Islet precursor cell (in vitro differentiated cells): ENCODE measurements at regions not wholly inside any gene's neighbourhood (a gene's known extent, or its start where the extent isn't known, plus 50 kb on each side); places are given as distances from the start of the nearest gene placed in this dataset.

Experiments used
- DNase-seq: peaks from one replicate; pipeline ENCODE4 v3.0.0-alpha.2; 2018

DNA sequence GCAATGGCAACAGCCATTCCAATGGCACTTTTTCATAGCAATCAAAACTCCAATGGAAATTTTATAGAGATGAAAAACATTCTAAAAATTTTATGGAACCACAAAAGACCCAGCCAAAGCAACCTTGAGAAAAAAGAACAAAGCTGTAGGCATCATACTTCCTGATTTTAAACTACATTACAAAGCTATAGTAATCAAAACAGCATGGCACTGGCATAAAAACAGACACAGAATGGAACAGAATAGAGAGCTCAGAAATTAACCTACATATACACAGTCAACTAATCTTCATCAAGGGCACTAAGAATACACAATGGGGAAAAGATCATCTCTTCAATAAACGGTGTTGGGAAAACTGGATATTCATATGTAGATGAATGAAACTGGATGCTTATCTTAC, 401.5 kb downstream of the NPHP4 start:
- no peak for DNase-seq

DNA sequence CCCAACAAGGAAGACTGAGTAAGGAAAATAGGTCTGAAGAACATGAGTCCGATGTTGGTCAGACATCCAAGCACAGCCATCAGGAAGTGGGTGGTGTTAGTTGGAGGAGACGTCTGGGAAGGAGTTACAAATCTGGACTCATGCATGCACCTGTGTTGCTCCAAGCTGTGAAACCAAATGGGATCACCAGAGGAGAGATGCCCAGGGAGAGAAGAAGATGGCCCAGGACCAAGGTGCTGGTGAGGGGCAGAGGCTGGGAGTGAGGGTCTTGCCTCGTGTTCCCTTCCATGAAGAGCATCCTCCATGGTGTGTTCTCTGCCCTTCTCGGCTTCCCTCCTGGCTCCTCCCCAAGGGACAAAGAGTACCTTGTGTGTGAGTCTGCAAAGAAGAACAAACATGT, 405.6 kb downstream of the NPHP4 start:
- DNase-seq: no peak

DNA sequence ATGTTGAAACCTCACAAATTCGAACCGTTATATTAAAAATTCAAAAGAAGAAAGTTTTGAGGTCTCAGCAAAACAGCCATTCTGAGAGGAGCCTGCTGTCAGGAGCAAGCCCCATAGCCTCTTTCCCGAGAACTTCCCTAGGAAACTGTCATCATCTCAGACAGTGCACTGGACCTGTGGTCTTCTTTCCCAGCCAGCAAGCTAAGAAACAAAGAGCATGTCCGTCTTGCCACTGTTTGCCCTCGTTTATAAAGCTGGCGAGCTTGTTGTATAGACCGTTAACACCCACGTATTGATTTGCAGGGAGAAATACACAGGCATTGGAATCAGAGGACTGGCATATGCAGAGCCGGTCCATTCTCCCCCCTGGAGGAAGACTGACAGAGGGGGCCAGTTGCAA, 407.0 kb downstream of the NPHP4 start:
- no peak for DNase-seq

DNA sequence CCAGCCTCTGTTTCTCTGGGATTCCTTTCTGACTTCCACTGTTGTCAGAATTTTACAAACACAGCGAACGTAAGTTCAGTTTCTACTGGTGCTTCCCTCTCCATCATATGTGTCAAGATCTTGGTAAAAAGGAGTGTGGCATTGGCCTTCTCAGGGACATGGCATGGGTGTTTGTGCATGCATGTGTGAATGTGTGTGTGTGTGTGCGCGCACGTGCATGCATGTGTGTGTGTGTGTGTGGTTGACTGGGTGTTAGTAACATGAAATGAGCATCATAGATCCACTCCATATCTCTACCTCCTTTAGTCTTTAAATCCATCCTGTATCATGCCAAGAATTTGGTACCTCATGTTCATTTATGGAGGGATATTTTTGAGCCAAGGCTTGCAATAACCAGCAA, 411.3 kb downstream of the NPHP4 start:
- DNase-seq: no peak

DNA sequence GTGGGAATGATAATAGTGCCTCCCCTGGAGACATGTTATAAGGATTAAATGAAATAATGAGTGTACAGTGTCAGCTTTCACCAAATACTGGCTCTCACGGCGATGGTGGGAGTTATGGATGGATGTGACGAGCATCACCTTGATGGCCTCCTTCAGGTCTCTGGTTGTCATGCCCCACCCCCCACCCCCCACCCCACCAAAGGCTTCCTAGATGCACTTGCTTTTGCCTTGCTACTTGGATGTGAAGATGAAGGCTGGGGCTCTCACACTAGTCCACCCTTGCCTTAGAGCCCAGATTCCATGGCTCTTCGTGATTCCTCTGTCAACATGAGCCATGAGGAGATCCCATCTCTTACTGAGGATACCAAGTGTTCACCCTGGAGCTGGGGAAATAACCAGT, 412.3 kb downstream of the NPHP4 start:
- DNase-seq: no peak

DNA sequence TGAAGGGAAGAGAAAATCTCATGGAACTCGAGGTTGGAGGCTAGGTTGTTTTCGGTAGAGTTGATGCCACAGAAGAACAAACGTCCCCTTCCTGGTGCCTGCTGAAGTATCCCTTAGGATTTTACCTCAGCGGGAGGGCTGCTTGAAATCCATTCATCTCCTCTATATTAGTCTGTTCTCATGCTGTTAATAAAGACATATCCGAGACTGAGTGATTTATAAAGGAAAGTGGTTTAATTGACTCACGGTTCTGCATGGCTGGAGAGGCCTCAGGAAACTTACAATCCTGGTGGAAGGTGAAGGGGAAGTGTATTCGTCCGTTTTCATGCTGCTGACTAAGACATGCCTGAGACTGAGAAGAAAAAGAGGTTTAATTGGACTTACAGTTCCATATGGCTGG, 413.5 kb downstream of the NPHP4 start:
- no peak for DNase-seq

DNA sequence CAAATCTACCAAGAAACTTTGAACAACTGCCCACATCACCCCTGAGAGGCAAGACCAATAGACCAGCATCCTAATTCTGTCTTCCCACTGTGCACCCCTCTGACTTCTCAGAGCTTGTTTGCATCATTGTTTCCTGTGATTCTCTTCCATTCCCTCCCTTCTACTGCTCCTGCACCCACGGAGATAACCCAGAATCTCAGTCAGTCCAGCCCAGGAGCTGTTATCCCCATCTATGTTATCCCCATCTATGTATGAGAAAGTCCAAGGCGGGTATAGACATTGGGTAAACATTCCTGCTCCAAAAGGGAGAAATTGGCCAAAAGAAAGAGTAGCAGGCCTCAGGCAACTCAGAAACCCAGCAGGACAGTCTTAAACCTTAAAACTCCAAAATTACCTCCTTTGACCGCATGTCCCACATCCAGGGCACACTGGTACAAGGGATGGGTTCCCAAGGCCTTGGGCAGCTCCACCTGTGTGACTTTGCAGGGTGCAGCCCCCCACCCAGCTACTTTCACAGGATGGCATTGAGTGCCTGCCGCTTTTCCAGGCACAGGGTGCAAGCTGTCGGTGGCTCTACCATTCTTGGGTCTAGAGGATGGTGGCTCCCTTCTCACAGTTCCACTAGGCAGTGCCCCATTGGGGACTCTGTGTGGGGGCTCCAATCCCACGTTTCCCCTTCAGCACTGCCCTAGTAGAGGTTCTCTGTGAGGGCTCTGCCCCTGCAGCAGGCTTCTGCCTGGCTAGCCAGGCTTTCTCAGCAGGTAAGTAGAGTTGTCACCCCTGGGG, 414.8 kb downstream of the NPHP4 start:
- no peak for DNase-seq

DNA sequence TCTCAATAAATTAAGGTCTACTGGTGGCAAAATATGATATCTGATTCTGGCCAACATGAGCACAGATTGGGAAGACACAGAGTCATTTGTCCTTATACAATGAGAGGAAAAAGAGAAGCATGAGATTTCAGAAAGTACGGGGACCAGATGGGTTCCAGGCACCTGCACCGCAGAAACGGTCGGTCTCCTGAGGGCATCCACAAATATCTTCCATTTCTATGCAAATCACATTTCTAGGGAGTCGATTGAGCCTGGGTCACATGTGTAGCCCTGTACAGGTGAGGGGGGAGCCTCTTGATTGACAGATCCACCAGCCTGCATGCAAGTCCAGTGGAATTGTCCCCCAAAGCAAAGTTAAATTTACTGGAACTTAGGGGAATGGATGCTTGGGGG, 415.6 kb downstream of the NPHP4 start:
- DNase-seq: no peak

DNA sequence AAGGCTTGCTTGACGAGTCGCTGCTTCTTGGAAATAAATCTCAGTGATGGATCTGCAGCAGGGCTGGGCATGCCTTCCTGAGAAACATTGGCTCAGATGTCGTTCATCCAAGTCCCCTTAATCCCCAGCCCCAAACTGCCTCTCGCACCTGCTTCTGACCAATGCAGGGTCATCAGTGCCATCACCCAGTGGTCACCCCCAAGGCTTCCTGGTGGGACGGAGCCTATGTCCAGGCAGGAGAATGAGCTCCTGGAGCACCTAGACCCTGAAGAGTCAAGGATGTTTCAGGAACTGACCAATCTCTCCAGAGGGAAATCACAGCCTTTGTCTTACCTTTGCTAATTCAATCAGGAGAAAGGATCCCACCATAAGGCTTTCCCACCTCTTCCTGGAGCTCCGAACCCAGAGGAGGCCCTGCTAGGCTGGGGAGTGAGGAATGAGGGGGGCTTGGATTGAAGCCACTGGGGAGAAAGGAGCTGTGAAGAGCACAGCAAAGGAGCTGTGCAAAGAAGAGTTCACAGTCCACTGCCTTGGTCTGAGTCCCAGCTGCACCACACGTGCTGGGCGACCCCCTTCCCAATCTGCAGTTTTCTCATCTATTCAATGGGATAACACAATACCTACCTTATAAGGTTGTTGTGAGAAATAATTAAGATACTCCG, 416.1 kb downstream of the NPHP4 start:
- no peak for DNase-seq

DNA sequence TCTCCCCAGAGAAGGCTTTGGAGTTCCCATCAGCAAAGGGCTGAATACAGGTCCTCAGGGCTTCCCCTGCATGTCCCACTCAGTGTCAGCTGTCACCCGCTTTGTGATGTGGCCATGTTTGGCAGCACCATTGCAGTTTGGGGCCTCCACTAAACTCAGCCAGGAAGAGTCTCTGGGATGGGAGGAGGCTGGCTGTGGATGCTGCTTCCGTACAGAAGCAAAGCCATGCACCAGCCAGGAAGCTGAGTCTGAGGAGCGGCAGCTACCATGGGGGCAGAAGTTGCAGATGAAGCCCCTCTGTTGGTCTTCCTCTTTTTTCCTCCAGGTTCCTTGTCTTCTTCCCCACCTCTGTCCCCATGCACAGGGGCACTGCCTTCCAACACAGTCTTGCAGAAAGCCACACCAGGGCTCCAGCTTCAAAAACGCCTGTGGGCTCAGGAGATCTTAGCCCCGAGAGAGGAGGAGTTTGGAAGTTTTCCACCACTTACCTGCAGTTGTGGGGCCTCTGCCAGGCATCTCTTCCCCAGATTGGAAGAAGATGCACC, 416.8 kb downstream of the NPHP4 start:
- no peak for DNase-seq

DNA sequence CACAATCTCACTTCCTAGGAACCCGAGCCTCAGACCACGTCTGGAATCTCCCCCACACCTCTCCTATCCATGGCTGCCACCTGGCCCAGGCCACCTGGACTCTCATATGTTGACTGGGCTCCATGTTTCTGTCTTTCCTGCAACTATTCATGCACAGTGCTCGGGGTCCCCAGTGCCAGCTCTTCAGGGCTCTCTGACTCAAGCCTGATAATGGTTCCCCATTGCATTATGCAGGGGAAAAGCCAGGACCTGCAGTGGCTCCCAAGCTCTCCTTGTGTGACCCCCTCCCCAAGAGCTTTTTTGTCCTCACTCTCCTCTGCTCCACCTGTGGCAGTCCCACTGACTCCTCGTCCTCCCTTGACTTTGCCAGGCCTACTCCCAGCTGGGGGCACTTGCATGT, 417.6 kb downstream of the NPHP4 start:
- no peak for DNase-seq

DNA sequence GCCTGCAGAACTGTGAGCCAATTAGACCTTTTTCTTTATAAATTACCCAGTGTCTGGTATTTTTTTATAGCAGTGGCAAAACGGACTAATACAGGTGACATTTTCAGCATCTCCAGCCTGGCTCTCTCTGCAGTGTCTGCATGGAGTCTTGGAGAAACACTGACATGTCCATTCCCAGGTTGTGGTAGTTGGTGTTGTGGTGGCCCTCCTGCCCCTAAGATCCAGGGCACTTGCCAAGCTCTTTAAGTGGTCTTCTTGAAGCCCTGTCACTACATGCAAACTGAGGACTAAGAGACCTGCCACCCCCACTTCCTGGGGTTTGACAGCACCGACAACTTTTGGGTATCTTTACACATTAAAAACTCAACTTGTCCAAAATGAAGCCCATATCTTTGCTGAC, 419.4 kb downstream of the NPHP4 start:
- no peak for DNase-seq

DNA sequence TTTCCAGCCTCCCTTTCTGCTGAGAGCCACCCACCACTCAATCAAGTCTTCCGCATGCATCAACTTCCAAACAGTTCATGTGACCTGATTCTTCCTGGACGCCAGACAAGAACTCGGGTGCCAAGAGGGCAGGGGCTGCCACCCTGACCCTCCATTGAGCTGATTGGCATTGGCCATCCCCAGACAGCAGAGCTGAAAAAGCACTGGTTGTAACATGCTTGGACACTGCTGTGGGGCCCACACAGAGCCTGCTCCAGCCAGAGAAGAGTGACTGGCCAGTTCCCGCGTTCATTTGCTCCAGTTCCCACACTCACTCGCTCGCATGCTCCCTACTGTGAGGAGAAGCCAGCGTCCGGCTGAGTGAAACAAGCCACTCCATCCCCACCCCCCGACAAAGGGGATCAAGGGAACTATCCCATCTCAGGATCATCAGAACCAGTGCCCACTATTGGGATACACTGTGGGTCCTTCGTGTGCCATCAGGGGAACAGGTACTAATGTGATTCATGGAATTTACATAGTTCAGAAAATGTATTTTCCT, 420.3 kb downstream of the NPHP4 start:
- no peak for DNase-seq

DNA sequence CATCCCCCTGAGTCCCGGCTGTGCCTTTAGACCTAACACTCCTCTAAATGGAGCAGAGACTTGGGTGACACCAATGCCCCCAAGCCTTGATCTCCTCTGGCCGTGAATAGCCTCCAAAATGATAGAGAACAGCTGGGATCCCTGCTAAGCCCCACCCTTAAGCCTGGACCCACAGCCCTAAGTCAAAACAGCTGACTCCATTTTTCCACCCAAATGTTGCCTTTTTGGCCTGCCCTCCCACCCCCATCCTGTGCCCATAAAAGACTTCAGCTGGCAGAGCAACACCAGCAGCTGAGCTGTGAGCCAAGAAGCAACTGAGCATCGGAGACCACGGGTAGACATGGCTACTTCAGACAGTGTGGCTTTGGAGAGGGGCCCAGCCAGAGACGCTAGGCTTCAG, 420.8 kb downstream of the NPHP4 start:
- no peak for DNase-seq

DNA sequence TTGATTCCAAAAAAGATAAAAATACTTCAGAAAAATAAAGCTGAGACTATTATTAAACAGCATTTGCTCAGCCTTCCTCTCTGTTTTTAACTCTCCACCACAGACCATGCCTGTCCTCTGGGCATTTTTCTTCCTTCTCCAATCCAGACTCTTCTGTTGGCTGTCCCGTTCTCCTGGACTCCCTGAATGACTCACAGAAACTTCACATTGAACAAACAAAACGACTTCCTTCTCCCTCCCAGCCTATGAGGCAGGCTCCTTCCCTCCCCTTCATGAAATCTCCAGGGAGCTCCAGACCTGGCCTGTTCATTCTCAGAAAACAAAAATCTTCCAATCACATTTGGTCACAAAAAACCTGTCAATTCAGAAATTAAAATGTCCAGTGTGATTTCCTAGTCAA, 421.3 kb downstream of the NPHP4 start:
- no peak for DNase-seq

DNA sequence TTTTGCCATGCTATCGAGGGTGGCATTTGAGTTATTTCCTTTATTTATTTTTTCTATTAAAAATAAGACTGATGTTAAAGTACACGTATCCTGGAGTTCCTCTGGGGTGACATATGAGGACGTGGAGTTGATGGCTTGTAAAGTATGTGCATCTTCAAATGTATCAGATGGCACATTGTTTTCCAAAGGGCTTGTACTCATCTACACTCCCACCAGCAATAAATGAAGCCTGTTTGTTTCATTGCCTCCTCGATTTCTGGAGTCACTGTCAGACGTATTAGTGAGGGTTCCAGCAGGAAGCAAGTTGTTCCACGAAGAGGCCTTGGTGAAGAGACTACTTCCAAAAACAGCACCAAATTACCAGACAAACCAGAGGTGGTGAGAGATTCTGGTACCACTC, 423.9 kb downstream of the NPHP4 start:
- no peak for DNase-seq

DNA sequence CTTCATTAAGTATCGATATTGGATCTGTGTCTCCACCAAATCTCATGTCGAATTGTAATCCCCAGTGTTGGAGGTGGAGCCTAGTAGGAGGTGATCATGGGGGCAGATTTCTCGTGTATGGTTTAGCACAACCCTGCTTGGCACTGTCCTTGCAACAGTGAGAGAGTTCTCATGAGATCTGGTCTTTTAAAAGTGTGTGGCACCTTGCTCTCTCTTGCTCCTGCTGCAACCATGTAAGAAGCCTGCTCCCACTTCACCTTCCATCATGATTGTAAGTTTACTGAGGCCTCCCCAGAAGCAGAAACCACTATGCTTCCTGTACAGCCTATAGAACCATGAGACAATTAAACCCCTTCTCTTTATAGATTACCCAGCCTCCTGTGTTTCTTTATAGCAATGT, 424.4 kb downstream of the NPHP4 start:
- no peak for DNase-seq

DNA sequence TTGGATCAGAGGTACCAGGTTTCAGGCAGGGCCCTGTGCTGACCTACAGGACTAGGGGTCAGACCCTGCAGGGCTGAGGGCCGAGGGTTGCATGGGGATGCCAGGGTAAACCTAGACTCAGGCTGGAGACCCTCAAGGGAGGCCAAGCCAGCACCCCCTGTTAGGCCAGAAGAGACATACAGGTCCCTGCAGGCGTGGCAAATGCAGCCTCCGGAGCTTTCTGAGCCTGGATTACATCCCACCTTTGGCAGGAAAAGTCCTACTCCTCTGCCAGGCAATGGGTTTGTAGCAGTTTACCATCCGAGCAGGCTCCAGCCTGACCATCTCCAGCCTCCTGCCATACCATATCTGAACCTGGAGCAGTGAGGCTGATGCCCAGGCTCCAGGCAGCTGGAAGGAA, 425.3 kb downstream of the NPHP4 start:
- DNase-seq: no peak

DNA sequence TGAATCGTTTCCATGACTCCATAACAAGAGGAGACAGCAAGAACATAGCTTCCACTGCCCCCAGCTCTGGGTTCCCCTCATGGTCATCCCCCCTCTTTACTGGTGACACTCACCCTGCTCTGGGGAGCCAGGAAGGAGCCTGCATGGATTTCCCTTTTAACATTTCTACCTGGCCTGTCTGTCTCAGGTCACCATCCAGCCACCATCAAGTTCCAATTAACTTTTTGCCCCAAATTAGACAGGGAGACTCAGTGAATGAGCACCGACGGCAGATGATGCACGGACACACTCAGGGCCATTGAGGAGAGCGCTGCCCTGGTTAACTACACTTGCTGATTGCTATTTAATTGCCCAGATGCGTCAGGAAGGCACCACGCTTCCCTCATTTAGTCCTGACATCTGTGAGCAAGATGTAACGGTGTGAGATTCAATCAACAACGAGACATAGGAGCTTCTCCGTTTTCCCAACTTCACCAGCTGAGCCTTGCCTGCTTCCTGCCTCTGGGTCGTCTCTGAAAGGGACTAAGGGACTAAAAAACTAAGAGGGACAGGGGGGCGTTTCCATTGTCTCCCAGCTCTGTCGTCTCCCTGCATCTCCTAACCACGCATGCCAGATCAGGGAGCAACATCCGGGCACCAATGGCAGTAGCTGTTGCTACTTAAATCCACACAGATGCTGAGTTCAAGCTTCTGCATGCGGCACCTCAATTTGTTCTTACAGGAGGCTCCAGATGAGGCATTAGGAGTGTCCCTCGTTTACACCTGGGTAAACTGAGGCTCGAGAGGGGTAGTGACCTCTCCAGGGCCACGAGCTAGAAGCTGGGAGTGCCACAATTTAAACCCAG, 426.7 kb downstream of the NPHP4 start:
- no peak for DNase-seq

DNA sequence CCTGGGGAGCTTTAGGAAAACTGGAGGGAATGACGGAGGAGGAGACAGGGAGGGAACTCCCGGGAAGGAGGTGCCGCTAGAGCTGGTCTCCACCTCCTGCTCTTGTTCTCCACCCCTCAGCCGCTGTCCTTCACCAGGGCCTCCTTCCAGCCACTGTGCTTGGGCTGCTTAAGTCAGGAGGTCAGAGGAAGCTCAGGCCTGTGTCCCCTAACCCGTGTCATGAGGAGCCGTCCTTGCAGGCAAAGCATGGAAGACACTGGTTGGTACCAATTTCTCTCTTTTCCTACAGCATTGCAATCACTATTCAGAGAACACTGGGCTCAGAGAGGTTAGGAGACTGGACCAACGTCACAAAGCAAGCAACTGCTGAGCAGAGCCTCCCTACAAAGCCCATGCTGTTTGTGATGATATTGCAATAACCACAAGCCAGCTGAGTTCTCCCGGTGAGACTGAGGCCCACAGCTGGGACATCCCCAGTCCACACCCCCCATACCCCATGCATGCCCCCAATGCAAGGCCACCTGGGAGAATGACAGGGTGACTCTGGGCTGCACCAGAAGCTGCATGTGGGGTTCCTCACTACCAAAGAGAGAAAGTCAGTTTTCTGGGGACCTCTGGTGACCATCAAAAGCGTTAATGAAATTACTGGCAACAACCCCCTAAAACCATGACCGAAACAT, 427.5 kb downstream of the NPHP4 start:
- DNase-seq: no peak

DNA sequence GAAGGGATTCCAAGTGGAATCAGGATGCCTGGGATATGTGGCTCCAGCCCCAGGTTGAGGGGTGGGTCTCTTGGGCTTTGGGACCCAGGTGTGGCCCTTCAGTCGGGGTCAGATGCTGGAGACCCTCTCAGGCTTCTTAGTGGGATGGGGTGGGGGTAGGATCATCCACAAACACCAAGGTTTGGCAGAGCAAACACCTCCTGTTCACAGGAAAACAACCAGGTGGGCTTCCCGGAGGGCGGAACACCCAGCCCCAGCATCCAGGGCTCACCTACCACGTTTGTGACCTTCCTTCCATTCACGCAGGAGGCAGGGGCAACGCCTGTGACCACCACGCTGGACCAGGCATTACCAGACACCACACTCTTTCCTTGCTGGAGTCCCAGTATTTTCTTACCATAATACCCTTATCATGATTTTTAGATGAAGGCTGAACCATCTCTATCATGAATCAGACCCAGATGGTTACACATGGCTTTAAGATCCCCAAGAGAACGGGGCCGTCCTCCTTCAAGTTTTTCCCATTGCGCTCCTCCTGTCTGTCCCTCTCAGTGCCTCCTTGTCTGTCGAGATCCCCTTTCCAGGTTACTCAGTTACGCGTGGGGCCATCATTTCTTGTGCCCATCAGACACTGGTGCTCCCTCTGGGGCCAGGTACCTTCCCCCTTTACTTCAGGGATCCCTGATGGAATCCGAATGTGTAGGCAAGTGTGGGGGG, 428.2 kb downstream of the NPHP4 start:
- DNase-seq: no peak

DNA sequence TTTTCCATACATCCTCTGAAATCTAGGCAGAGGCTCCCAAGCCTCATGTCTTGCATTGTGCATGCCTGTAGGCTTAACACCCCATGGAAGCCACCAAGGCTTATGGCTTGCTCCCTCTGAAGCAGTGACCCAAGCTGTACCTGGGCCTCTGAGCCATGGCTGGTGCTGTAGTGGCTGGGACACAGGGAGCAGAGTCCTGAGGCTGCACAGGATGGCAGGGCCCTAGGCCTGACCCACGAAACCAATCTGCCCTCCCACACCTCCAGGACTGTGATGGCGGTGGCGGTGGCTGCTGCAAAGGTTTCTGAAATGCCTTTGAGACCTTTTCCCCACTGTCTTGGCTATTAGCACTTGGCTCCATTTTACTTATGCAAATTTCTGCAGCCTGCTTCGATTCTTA, 429.5 kb downstream of the NPHP4 start:
- DNase-seq: no peak
